Heart left ventricle (tissue), 13 donors: ENCODE measurements at regions not wholly inside any gene's neighbourhood (a gene's known extent, or its start where the extent isn't known, plus 50 kb on each side); places are given as distances from the start of the nearest gene placed in this dataset.

Source experiments
- POLR2A ChIP-seq, 2 donors: fragments of 450-650 bp; IDR thresholded peaks; one replicate each; pipeline ENCODE4 v1.6.1; 2017; ENCODE audit warnings: antibody characterized with exemption in 2 of 2, mild to moderate bottlenecking in 2 of 2, moderate library complexity in 2 of 2
- TF ChIP-seq, protein P1 (sequence below), 12 donors: fragments of 200-600 bp; sonication (generic) in 4 of 12; IDR thresholded peaks; one replicate each; pipeline versions ENCODE4 v1.5.0 to v1.8.0; 2018 to 2022; ENCODE audit warnings: antibody characterized with exemption in 12 of 12, mild to moderate bottlenecking in 5 of 12
- donor health status: ischemic (EF 13 %, LVEDD 7.1; RV severe dilation, severe dysfunction).
- donor health status: DM: no; HTN: yes; CAD: no.
- donor health status: DM: no; HTN: no; CAD: no.
- donor health status: ischemic (EF 25% LVEDD 6.9; RV normal size, moderate dysfunction).
- donor health status: ischemic (EF 25% LVEDD 5.7; RV mildly dilated, moderate dysfunction).
- donor health status: ischemic (EF 35%, LVEDD 5.7; RV mildly dilated, moderate dysfunction).
- donor health status: nonischemic (EF 11% LVEDD 7.7; RV severe dilation, severe dysfunction).
- donor health status: DM: yes; HTN: yes; CAD: no.
- donor health status: PGD.
- donor health status: ischemic (EF 29% LVEDD 5.4; RV normal size, mild dysfunction).
- donor health status: nonischemic (EF 23%, LVEDD 6.1; RV moderate dilation, normal function).

DNA sequence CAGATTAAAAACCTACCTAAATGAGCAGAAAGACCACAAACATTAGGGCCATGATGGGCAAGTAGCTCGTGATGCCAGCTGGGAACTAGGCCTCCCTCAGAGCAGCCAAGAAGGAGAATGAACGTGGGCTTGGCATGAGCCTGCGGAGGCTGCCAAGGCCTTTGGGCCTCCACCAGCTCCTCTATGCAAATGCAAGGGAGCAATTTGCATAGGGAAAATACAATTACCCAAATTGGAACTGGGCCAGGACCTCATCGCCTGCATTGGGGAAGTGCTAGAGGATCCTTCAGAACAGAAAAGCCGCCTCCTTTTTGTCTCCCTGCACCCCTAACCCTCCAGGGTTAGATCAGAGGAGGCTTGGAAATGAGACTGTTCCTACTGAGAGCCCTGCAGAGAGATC, 326.4 kb downstream of the SMAD2 start:
- TF ChIP-seq, protein P1, sequence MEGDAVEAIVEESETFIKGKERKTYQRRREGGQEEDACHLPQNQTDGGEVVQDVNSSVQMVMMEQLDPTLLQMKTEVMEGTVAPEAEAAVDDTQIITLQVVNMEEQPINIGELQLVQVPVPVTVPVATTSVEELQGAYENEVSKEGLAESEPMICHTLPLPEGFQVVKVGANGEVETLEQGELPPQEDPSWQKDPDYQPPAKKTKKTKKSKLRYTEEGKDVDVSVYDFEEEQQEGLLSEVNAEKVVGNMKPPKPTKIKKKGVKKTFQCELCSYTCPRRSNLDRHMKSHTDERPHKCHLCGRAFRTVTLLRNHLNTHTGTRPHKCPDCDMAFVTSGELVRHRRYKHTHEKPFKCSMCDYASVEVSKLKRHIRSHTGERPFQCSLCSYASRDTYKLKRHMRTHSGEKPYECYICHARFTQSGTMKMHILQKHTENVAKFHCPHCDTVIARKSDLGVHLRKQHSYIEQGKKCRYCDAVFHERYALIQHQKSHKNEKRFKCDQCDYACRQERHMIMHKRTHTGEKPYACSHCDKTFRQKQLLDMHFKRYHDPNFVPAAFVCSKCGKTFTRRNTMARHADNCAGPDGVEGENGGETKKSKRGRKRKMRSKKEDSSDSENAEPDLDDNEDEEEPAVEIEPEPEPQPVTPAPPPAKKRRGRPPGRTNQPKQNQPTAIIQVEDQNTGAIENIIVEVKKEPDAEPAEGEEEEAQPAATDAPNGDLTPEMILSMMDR (IDR thresholded peaks at IDR 0.05): no peak
- TF ChIP-seq POLR2A (IDR thresholded peaks at IDR 0.05): no peak
